Loucy (cell line): ENCODE measurements at regions not wholly inside any gene's neighbourhood (a gene's known extent, or its start where the extent isn't known, plus 50 kb on each side); places are given as distances from the start of the nearest gene placed in this dataset.

ENCODE experiments used
- CTCF ChIP-seq: fragments of 200-600 bp; sonication (generic); conservative IDR thresholded peaks from 2 replicates; pipeline ENCODE4 v1.5.1; 2014; ENCODE audit warnings: mild to moderate bottlenecking, antibody characterized with exemption, low read length
- EZH2phosphoT487 ChIP-seq: fragments of 200-600 bp; IDR thresholded peaks from 2 replicates; pipeline ENCODE4 v1.6.1; 2018; ENCODE audit warnings: antibody characterized with exemption, mild to moderate bottlenecking, moderate library complexity, borderline replicate concordance

GRCh38 chr14:65877166-65877565, 464.6 kb downstream of the FUT8 start:
- TF ChIP-seq CTCF (no peak), EZH2phosphoT487 (no peak)
